ENCODE measurements at regions not wholly inside any gene's neighbourhood (a gene's known extent, or its start where the extent isn't known, plus 50 kb on each side); places are given as distances from the start of the nearest gene placed in this dataset.

DNA sequence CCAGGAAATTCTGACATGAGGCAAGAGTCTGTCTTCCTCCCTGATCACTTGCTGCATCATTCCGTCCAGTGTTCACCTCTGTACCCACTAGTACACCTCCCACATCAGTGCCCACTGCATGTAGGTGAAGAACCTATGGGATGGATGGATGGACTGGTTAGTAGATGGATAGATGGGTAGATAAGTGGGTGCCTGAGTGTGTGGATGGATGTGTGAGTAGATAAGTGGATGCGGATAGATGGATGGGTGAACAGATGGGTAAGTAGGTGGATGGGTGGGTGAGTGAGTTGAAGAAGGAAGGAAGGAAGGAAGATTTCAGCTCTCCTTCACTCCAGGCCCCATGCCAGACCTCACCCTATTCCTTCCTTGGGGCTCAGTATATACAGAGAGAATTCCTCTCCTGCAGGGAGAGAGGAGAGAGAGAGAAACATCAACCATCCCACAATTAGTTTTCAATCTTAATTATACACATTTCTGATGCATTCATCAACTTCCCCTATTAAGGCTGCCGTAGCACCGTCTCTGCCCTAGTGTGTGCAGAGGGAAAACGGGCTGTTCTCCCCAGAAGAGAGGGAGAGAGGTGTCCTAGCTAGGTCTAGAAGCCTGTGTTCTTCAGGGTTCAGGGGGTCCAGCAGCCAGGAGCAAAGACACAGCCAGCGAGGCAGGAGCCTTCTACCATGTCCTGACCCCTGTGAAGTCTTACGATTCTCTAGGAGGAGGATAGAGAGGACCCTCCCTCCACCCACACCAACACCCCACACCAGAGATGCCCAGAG, 125.3 kb downstream of the BUD13 start:
- intact Hi-C loops (cut with DNase I) = no loop called here
- H3K27me3 ChIP-seq (ENCODE audit: control insufficient read depth, insufficient read depth, low read length) = no peaks in the 10 kb centered on the region
- no peaks in the 10 kb centered on the region for H3K4me1 ChIP-seq (ENCODE audit: control insufficient read depth in 2 of 3, insufficient read depth in 2 of 3, low read depth in 1 of 3, low read length in 3 of 3)
- FAIRE-seq (no peak), DNase-seq (no peak)
- no peak overlapping the region for H3K9ac ChIP-seq (ENCODE audit: low read length in 3 of 3)
- H3K9me3 ChIP-seq (ENCODE audit: control insufficient read depth in 2 of 3, insufficient read depth in 1 of 3, low read length in 3 of 3) = peaks cover 0 to 7% (median 0%) of the 10 kb centered on the region in 3 donors
- TF ChIP-seq, protein P1, sequence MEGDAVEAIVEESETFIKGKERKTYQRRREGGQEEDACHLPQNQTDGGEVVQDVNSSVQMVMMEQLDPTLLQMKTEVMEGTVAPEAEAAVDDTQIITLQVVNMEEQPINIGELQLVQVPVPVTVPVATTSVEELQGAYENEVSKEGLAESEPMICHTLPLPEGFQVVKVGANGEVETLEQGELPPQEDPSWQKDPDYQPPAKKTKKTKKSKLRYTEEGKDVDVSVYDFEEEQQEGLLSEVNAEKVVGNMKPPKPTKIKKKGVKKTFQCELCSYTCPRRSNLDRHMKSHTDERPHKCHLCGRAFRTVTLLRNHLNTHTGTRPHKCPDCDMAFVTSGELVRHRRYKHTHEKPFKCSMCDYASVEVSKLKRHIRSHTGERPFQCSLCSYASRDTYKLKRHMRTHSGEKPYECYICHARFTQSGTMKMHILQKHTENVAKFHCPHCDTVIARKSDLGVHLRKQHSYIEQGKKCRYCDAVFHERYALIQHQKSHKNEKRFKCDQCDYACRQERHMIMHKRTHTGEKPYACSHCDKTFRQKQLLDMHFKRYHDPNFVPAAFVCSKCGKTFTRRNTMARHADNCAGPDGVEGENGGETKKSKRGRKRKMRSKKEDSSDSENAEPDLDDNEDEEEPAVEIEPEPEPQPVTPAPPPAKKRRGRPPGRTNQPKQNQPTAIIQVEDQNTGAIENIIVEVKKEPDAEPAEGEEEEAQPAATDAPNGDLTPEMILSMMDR (IDR thresholded peaks at IDR 0.05; ENCODE audit: borderline replicate concordance, extremely low read depth, insufficient read depth) = no peak
- H3K27ac ChIP-seq (ENCODE audit: low read depth in 2 of 2, low read length in 2 of 2) = no peak overlapping the region
- no peaks in the 10 kb centered on the region for H3K36me3 ChIP-seq (ENCODE audit: control insufficient read depth in 2 of 3, insufficient read depth in 3 of 3, low read length in 3 of 3)
- no peak overlapping the region for H3K4me3 ChIP-seq (ENCODE audit: low read length in 3 of 3)

DNA sequence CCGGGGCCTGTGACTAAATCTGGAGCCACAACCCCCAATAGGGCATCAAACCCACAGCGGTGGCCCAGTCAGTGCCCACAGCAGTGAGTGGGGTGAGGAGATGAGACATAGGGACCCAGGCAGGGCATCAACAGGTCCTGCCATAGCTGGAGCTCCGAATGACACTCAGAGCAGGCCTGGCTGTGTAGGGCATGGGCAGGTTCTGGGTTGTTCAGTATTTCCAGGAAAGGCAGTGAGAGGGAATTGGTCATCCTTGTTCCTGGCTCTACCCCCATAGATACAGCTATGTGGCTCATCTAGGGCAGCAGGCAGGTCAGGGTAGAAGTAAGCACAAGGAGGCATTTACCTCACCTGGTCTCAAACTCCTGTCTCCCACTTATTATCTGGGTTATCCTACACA, 126.6 kb downstream of the BUD13 start:
- DNase-seq (no peak), FAIRE-seq (no peak)
- Histone ChIP-seq H3K9ac (ENCODE audit: low read length in 3 of 3) (no peak overlapping the region), H3K27me3 (ENCODE audit: control insufficient read depth, insufficient read depth, low read length) (no peaks in the 10 kb centered on the region), H3K36me3 (ENCODE audit: control insufficient read depth in 2 of 3, insufficient read depth in 3 of 3, low read length in 3 of 3) (no peaks in the 10 kb centered on the region), H3K4me3 (ENCODE audit: low read length in 3 of 3) (no peak overlapping the region), H3K4me1 (ENCODE audit: control insufficient read depth in 2 of 3, insufficient read depth in 2 of 3, low read depth in 1 of 3, low read length in 3 of 3) (no peaks in the 10 kb centered on the region), H3K27ac (ENCODE audit: low read depth in 2 of 2, low read length in 2 of 2) (no peak overlapping the region), H3K9me3 (ENCODE audit: control insufficient read depth in 2 of 3, insufficient read depth in 1 of 3, low read length in 3 of 3) (peaks cover 0 to 7% (median 0%) of the 10 kb centered on the region in 3 donors)
- intact Hi-C loops (cut with DNase I) = no loop called here
- TF ChIP-seq, protein P1 (IDR thresholded peaks at IDR 0.05; ENCODE audit: borderline replicate concordance, extremely low read depth, insufficient read depth) = no peak

DNA sequence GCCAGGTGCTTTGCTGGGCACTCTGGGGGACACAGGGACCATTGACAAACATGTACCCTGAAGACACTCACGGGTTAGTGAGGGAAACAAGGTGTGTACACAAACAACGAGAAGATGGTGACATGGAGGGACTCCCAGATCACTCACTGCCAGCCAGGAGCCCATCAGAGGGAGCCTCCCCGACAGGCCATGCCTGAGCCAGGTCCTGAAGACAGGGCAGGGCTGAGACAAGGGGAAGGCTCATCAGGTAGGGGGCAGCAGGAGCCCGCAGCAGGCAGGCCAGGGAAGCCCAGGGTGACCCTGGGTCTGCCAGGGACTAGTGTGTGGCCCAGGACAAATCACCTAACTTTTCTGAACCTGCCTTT, 127.9 kb downstream of the BUD13 start:
- H3K9me3 ChIP-seq (ENCODE audit: control insufficient read depth in 2 of 3, insufficient read depth in 1 of 3, low read length in 3 of 3) = peaks cover 0 to 7% (median 0%) of the 10 kb centered on the region in 3 donors
- FAIRE-seq (no peak), DNase-seq (no peak)
- H3K9ac ChIP-seq (ENCODE audit: low read length in 3 of 3) = no peak overlapping the region
- no peaks in the 10 kb centered on the region for H3K36me3 ChIP-seq (ENCODE audit: control insufficient read depth in 2 of 3, insufficient read depth in 3 of 3, low read length in 3 of 3)
- no peak overlapping the region for H3K27ac ChIP-seq (ENCODE audit: low read depth in 2 of 2, low read length in 2 of 2)
- H3K27me3 ChIP-seq (ENCODE audit: control insufficient read depth, insufficient read depth, low read length) = no peaks in the 10 kb centered on the region
- H3K4me3 ChIP-seq (ENCODE audit: low read length in 3 of 3) = no peak overlapping the region
- H3K4me1 ChIP-seq (ENCODE audit: control insufficient read depth in 2 of 3, insufficient read depth in 2 of 3, low read depth in 1 of 3, low read length in 3 of 3) = no peaks in the 10 kb centered on the region
- TF ChIP-seq, protein P1 (IDR thresholded peaks at IDR 0.05; ENCODE audit: borderline replicate concordance, extremely low read depth, insufficient read depth) = no peak
- intact Hi-C loops (cut with DNase I) = no loop called here
